ENCODE measurements at regions not wholly inside any gene's neighbourhood (a gene's known extent, or its start where the extent isn't known, plus 50 kb on each side); places are given as distances from the start of the nearest gene placed in this dataset.

- TF ChIP-seq CTCF (IDR thresholded peaks at IDR 0.05) = no peak
- no peak for TF ChIP-seq EP300 (IDR thresholded peaks at IDR 0.05)
- no peak for TF ChIP-seq POLR2A (IDR thresholded peaks at IDR 0.05)
Observed at GRCh38 chr17:77403854-77404253, 263.1 kb downstream of the SEC14L1 start.
